HG03159 (cell line): ENCODE measurements at regions not wholly inside any gene's neighbourhood (a gene's known extent, or its start where the extent isn't known, plus 50 kb on each side); places are given as distances from the start of the nearest gene placed in this dataset.
"Not testable (repeated sequence)": the region's sequence is repeated elsewhere in the genome, so short reads cannot be mapped to it uniquely, and the experiment has no call there.

Experiments
- ATAC-seq: cut with Tn5 transposase; IDR thresholded peaks from one replicate; pipeline ENCODE4 v1.9.1; 2021; ENCODE audit warnings: mild to moderate bottlenecking, moderate library complexity; ENCODE audit not compliant: unreplicated experiment

GRCh38 chr5:39714036-39714698 is 289.4 kb upstream of the DAB2 start:
- no peak for ATAC-seq

- no peak for ATAC-seq
Measured at GRCh38 chr5:39713250-39713916, 288.6 kb upstream of the DAB2 start.

- no peak for ATAC-seq
Measured at GRCh38 chr5:39712316-39713249, 287.8 kb upstream of the DAB2 start.

GRCh38 chr5:39711821-39712220 is 287.0 kb upstream of the DAB2 start:
- ATAC-seq, result no peak

GRCh38 chr5:39709032-39709431 is 284.3 kb upstream of the DAB2 start:
- no peak for ATAC-seq

DNA sequence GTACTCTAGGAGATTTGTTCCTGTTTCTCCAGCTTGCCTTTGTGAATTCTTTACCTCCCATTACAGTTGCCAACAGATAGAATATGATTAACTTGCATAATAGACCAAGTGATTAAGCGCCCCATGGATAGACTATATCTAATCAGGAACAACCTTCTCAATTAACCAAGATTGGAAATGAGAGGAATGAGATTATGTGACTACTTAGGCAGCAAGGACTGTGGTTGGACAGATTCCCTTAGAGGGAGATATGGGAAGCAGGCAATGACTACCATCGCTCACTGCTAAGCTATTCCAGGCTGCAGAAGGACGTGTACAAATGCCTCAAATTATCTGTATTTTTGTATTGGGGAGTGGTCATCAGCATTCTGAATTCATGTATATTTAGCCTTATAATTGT is 278.1 kb upstream of the DAB2 start:
- ATAC-seq, result no peak

DNA sequence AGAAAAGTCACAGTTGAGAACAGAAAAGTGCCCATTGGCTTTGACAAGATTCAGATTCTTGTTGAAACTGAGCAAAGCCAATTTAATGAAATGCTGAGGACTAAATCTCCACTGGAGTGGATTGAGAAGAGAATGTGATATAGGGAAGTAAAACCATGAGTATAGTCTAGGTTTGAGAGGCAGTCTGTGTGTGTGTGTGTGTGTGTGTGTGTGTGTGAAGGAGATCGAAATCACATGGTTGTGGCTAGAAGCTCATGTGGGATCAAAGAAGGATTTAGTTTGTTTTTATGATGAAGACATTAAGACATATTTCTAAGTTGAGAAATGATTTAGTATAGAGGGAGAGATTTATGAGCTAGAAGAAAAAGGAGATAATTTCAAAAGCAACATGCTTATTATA is 275.7 kb upstream of the DAB2 start:
- no peak for ATAC-seq

DNA sequence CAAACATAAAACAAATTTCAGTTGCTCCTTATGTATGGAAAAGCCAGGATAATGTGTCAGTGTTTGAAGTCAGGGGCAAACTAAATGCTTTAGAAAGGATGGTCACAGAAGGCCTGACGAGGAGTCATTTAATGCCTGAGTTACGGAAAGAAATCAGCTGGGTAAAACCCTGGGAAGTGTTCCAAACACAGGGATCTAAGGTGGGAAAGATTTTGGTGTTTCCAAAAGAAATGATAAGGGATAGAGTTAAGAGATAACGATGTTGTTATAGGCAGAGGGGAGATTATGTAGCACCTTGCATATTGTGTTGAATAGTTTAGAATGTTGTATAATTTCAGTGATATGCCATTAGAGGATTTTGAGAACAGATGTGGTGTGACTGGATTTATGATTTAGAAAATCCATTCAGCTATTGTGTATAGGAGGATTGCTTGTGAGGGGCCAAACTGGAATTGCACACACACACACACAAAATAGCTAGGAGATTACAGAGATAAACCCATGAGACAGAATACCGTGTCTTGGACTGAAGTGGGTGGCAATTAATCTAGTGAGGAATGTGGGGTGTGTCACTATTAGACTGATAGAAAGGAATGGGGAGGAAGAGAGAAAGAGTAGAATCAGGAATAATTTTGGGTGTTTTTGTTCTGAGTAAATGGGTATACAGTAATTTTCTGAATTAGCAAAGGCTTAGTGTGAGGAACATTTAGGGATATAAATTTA is 274.2 kb upstream of the DAB2 start:
- no peak for ATAC-seq

DNA sequence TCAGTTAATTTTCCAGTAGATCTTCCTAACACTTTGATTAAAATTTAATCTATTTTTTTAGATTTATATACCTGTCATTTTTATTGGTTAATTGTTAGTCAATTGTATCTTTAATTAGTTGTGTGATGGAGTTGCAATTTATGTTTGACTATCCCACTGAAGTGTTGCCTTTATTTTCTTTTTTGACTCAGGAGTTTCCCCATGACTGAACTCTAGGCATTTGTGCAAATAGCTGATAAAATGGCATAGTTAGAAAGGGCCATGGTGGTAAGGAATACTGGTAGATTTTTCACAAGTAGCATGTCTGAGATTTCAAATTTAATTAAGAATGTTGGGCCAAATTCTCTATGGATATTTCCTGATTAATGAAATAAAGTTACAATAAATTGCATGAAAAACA is 273.1 kb upstream of the DAB2 start:
- ATAC-seq, result no peak

DNA sequence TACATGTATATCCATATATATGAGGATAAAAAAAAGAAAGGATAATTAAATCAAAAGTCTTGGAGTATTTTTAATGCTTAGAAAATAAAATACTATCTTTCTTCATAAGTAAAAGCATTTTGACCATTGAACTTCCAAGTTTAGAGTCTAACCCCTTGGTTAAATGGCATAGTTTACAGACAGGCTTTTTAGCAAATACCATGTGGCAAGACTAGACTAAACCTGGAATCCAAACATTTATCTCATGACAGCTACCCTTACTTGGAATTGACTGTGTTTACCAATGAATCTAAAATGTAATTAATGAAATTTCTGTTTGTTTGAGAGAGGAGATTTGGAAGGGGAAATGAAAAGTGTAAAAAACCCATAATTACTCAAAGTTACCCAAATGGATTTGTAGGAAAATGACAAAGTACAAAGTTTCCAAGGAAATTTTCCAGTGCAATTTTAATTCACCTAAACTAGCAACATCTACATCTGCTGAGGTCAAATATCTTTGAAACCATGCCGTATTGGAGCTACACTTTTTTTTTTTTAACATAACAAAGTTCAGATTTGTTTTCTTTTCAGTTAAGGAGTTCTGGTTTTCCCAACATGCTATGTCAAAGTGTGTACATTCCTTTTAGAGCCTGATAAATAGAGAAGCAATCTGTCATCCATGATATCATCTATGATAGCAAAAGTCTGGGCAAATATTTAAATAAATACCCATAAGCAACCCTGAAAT is 272.1 kb upstream of the DAB2 start:
- no peak for ATAC-seq

DNA sequence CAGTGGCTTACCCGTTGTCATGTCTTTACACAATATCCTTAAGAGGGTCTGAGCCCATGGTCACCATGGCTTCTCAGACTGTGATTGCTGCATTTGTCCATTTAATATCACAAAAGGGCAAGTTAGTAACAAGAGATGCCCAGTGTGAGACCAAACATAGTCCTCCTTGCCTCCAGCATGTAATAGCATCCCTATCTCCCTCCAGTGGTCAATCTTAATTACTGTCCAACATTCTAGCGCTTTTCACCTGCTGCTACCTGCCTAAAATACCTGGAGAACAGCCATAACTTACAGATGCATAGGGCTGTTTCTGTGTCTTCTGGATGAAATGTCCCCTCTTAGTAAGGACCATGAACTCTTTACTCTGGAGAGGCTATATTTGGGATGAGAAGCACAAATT is 267.2 kb upstream of the DAB2 start:
- no peak for ATAC-seq

DNA sequence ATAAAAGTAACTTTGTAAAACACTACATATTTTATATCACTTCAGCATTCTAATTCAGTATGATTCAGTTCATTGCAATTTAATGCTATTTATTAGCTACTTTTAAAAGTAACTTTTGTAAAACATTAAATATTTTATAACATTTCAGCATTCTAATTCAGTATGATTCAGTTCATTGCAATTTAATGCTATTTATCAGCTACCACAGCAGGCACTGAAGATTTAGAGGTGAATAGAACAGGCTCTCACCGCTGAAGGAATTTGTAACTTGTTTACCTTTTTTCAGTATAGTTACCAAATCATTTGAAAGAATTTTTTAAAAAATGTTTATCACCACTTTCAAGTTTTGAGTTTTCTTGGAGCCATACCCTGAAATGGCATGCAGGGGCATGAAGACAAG is 266.4 kb upstream of the DAB2 start:
- ATAC-seq, result no peak

DNA sequence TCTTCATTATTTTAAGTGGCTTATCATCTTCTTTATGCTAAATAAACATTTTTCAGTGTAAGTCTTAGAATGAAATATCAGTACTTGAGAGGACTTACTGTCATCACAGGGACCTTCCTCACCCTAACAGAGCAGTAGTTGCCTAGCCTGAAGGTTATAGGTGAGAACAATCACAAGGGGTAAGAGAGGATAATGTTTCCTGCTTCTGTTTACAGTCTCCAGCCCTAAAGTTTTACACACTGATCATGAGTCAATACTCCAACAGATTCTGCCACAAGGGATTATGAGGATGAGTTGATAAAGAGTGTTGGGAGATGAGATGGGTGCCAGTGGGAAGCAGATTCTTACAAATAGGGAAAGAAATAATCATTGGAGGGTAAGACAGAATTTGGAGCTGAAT is 265.1 kb upstream of the DAB2 start:
- no peak for ATAC-seq

DNA sequence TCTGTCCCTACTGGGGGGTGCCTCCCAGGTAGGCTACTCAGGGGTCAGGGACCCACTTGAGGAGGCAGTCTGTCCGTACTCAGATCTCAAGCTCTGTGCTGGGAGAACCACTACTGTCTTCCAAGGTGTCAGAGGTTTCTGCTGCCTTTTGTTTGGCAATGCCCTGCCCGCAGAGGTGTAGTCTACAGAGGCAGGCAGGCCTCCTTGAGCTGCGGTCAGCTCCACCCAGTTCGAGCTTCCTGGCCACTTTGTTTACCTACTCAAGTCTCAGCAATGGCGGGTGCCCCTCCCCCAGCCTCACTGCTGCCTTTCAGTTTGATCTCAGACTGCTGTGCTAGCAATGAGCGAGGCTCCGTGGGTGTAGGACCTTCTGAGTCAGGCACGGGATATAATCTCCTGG is 263.1 kb upstream of the DAB2 start:
- ATAC-seq, result not testable (repeated sequence)

- no peak for ATAC-seq
Measured at GRCh38 chr5:39680213-39680612, 255.4 kb upstream of the DAB2 start.

DNA sequence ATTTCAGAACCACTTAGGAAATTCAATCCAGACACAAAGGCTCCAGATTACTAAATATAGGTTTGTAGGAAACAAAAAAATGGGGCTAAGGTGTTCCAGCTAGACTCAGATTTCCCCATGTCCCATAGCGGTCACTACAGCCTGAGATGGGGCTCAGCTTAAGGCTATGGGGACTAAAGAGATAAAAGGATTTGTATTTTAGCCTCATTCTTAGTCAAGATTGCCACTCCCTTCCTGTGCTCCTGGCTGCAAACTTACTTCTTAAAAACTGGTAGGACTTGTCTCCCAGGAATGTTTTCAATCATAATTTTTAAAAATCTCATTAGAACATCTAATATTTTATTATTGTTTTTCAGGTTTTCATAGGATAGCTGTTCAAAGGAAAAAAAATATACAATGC is 253.8 kb upstream of the DAB2 start:
- ATAC-seq, result no peak

DNA sequence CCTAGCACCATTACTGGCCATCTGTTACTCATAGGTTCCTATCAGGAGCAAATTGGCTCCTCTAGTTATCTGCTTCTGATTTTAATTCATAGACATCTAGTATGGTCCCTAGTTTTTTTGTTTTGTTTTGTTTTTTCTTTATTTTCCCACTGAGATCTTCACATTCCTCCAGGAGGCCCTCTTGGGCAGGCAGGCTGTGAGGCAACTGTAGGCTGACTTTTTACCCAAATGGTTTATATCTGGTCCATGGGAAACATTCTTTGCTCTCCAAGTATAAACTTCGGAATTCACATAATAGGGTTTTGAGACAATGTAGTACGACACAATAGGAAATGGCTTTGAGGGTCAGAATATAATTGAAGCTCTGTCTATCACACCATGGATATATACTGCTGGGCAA is 250.9 kb upstream of the DAB2 start:
- no peak for ATAC-seq

DNA sequence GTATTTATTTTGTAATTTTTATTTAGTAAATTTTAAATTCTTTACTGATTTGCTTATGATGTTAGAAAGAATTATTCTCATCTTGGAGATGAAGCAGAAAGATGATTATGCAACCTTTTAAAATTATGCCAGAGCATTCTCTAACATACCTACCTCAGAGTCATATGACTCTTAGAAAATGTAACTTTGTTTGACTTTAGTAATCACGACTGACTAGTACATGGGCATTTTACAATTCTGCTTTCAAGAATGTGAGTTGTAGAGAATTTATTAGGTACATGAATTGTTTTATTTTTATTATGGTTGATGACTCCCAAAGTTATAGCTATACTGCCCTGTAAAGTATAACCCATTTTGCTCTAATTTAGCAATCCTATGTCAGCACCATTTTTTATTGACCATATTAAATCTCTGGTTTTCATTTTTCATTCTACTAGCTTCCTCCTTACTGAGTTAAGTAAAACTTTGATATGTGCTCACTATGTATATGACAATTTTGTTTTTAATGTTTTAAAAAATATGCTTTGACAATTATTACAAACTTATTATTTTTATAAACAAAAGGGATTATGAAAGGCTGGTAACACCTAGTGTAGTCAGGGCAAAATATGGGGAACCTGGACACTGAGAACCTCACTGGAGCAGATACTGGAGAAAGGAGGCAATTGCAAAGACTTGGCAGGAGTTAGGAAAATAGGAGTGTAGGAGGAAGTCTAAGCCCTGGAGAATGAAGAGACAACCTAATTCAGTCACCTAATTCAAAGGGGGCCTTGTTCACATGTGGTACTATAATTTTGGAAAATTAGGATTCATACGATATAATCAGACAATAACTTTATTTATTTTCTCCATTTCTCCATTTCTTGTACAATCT is 249.7 kb upstream of the DAB2 start:
- no peak for ATAC-seq

DNA sequence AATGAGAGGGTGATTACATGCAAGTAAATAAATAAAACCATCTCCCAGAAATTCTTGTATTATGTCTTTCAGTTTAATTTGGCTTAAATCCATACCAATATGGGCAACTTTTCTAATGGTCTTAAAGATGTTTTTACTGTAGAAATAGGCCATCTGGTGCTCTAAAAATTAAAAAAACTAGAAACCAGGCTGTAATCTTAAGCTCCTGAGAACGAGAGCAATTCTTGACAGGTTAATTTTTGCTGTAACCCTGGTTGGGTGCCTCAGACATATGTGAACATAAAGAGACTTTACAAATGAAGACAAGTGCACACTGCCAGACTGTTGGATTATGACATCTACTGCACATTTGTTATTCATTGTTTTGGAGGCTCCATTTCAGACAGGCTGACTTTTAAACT is 246.8 kb upstream of the DAB2 start:
- no peak for ATAC-seq

DNA sequence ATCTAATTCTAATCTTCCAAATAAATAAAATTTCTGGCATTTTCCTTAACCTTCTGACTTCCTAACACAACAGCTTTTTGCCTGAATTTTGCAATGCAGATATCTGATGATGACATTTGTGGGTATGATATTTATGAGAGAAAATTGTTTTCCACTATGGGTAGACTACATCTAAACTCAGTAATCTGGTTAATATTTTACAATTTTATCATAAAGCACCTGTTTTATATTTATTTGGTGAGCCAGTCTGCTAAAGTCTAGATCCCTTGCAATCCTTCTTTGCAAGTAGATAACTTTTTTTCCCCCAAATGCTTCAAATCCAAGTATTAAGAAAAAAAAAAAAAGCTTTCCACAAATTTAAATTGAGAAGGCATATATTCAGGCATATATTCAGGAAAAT is 246.2 kb upstream of the DAB2 start:
- ATAC-seq, result no peak
